LNCaP clone FGC (cell line): ENCODE measurements at regions not wholly inside any gene's neighbourhood (a gene's known extent, or its start where the extent isn't known, plus 50 kb on each side); places are given as distances from the start of the nearest gene placed in this dataset.

Source experiments
- DNase-seq: peaks from one replicate; pipeline ENCODE4 v3.0.0-alpha.2; 2011; ENCODE audit warnings: low read depth
- H3K4me3 ChIP-seq: 2 replicates; pipeline ENCODE4 v1.5.1; 2011; ENCODE audit warnings: mild to moderate bottlenecking, low read depth, low read length, control low read depth
- CTCF ChIP-seq: IDR thresholded peaks from 2 replicates; pipeline ENCODE4 v1.5.1; 2012; ENCODE audit warnings: mild to moderate bottlenecking; ENCODE audit not compliant: control insufficient read depth, insufficient read depth; ENCODE audit errors: extremely low read depth

- DNase-seq, result no peak
- no peak overlapping the region for H3K4me3 ChIP-seq
- no peak for TF ChIP-seq CTCF
These were observed 147.4 kb upstream of the SIX2 start for GRCh38 chr2:45156605-45157004.

- no peak for DNase-seq
- TF ChIP-seq CTCF, result no peak
- no peak overlapping the region for H3K4me3 ChIP-seq
These were observed 145.4 kb upstream of the SIX2 start for GRCh38 chr2:45154606-45155155.

- DNase-seq, result no peak
- no peak overlapping the region for H3K4me3 ChIP-seq
- TF ChIP-seq CTCF, result no peak
These were observed 144.9 kb upstream of the SIX2 start for GRCh38 chr2:45154144-45154543.

GRCh38 chr2:45153121-45153520 is 143.9 kb upstream of the SIX2 start:
- H3K4me3 ChIP-seq, result no peak overlapping the region
- TF ChIP-seq CTCF, result no peak
- no peak for DNase-seq

GRCh38 chr2:45152691-45153090 is 143.4 kb upstream of the SIX2 start:
- no peak for TF ChIP-seq CTCF
- H3K4me3 ChIP-seq, result no peak overlapping the region
- DNase-seq, result no peak

- H3K4me3 ChIP-seq, result no peak overlapping the region
- TF ChIP-seq CTCF, result no peak
- no peak for DNase-seq
These were observed 136.0 kb upstream of the SIX2 start for GRCh38 chr2:45145073-45145899.
